ENCODE measurements at regions not wholly inside any gene's neighbourhood (a gene's known extent, or its start where the extent isn't known, plus 50 kb on each side); places are given as distances from the start of the nearest gene placed in this dataset.

- ChIA-PET CTCF (no interaction called here), POLR2A (no interaction called here)
- no peaks in the 10 kb centered on the region for H3K9me2 ChIP-seq
- DNase-seq, result no peak
- no peaks in the 10 kb centered on the region; the same call in 1 of the 2 replicates for H3K9me3 ChIP-seq
- no peak overlapping the region for H3K9ac ChIP-seq
- TF ChIP-seq TCF12 (IDR thresholded peaks at IDR 0.05), result no peak
- TF ChIP-seq TEAD4 (IDR thresholded peaks at IDR 0.05; ENCODE audit: borderline replicate concordance, insufficient read depth), result no peak
- no peak for TF ChIP-seq RFX5 (IDR thresholded peaks at IDR 0.05; ENCODE audit: low read length)
- no peak for TF ChIP-seq SMC3 (IDR thresholded peaks at IDR 0.05; ENCODE audit: low read depth, low read length)
- TF ChIP-seq GATA2 (CRISPR knock-in tag; IDR thresholded peaks at IDR 0.05), result no peak
- no peak for TF ChIP-seq GABPA (IDR thresholded peaks at IDR 0.05; ENCODE audit: low read depth)
- no peak for TF ChIP-seq FOXJ3 (CRISPR knock-in tag; IDR thresholded peaks at IDR 0.05)
- no peak for TF ChIP-seq NFIC (IDR thresholded peaks at IDR 0.05; ENCODE audit: borderline replicate concordance)
- TF ChIP-seq RXRA (IDR thresholded peaks at IDR 0.05; ENCODE audit: borderline replicate concordance, low read depth), result no peak
- TF ChIP-seq ZBTB33 (IDR thresholded peaks at IDR 0.05; ENCODE audit: borderline replicate concordance, low read depth), result no peak
- TF ChIP-seq JUND (IDR thresholded peaks at IDR 0.05), result no peak
- no peaks in the 10 kb centered on the region for H3K27me3 ChIP-seq (ENCODE audit: insufficient read depth)
- H3K4me1 ChIP-seq (ENCODE audit: control insufficient read depth in 1 of 2, insufficient read depth in 2 of 2, low read depth in 1 of 2, low read length in 1 of 2), result peaks cover 0 to 8% of the 10 kb centered on the region in 2 experiments; a peak in 1 of 4 replicates
- H3K4me3 ChIP-seq (ENCODE audit: low read depth in 2 of 2, low read length in 1 of 2), result no peak overlapping the region
- 88% methylated on average over 5 of the region's 5 CpGs for WGBS (ENCODE audit: low lambda C conversion rate)
- H3K4me2 ChIP-seq, result no peak overlapping the region
- no peaks in the 10 kb centered on the region for H3K79me2 ChIP-seq (ENCODE audit: insufficient read depth)
- H2AFZ ChIP-seq (ENCODE audit: low read depth), result no peak overlapping the region
- no peaks in the 10 kb centered on the region for H4K20me1 ChIP-seq (ENCODE audit: insufficient read depth)
- no peak overlapping the region for H3K27ac ChIP-seq (ENCODE audit: low read depth in 2 of 2, low read length in 1 of 2)
- no peaks in the 10 kb centered on the region for H3F3A ChIP-seq (replicated peaks; ENCODE audit: insufficient read depth)
- no peaks in the 10 kb centered on the region for H3K36me3 ChIP-seq (replicated peaks in 1 of 2; ENCODE audit: control insufficient read depth in 1 of 2, insufficient read depth in 2 of 2, low read length in 1 of 2)
These were observed 279.7 kb downstream of the SPRY1 start for GRCh38 chr4:123676071-123676889.

GRCh38 chr4:123676890-123677229, 280.3 kb downstream of the SPRY1 start:
- Histone ChIP-seq H3K4me2 (no peak overlapping the region), H3K4me3 (ENCODE audit: low read depth in 2 of 2, low read length in 1 of 2) (no peak overlapping the region), H3K9me3 (no peaks in the 10 kb centered on the region; the same call in 1 of the 2 replicates), H3K9ac (no peak overlapping the region), H2AFZ (ENCODE audit: low read depth) (no peak overlapping the region), H4K20me1 (ENCODE audit: insufficient read depth) (no peaks in the 10 kb centered on the region), H3K27ac (ENCODE audit: low read depth in 2 of 2, low read length in 1 of 2) (no peak overlapping the region), H3K9me2 (no peaks in the 10 kb centered on the region), H3K4me1 (ENCODE audit: control insufficient read depth in 1 of 2, insufficient read depth in 2 of 2, low read depth in 1 of 2, low read length in 1 of 2) (peaks cover 0 to 8% of the 10 kb centered on the region in 2 experiments; a peak in 1 of 4 replicates), H3K27me3 (ENCODE audit: insufficient read depth) (no peaks in the 10 kb centered on the region), H3K79me2 (ENCODE audit: insufficient read depth) (no peaks in the 10 kb centered on the region), H3K36me3 (replicated peaks in 1 of 2; ENCODE audit: control insufficient read depth in 1 of 2, insufficient read depth in 2 of 2, low read length in 1 of 2) (no peaks in the 10 kb centered on the region), H3F3A (replicated peaks; ENCODE audit: insufficient read depth) (no peaks in the 10 kb centered on the region)
- DNase-seq, result no peak
- CTCF ChIA-PET, result no interaction called here
- POLR2A ChIA-PET, result no interaction called here
- no peak for TF ChIP-seq EP300 (IDR thresholded peaks at IDR 0.05; ENCODE audit: borderline replicate concordance in 1 of 2, low read depth in 1 of 2, low read length in 1 of 2)
- no peak for TF ChIP-seq RCOR1 (IDR thresholded peaks at IDR 0.05; ENCODE audit: low read length)
- no peak for TF ChIP-seq SMC3 (IDR thresholded peaks at IDR 0.05; ENCODE audit: low read depth, low read length)
- TF ChIP-seq RAD21 (IDR thresholded peaks at IDR 0.05; ENCODE audit: low read length), result no peak
- no peak for TF ChIP-seq JUND (IDR thresholded peaks at IDR 0.05)
- no peak for TF ChIP-seq YY1 (IDR thresholded peaks at IDR 0.05; ENCODE audit: low read depth)
- WGBS (ENCODE audit: low lambda C conversion rate), result 85% methylated on average over 7 of the region's 7 CpGs

Data from SK-N-SH (cell line).